GM21619 (cell line): ENCODE measurements at regions not wholly inside any gene's neighbourhood (a gene's known extent, or its start where the extent isn't known, plus 50 kb on each side); places are given as distances from the start of the nearest gene placed in this dataset.
A peak's percentile ranks its signal among the peaks of the same experiment; 100 is the strongest.

Source experiments
- ATAC-seq: cut with Tn5 transposase; IDR thresholded peaks from one replicate; pipeline ENCODE4 v1.9.1; 2021; ENCODE audit not compliant: unreplicated experiment

GRCh38 chr1:221638595-221638994, 103.3 kb downstream of the DUSP10 start:
- no peak for ATAC-seq

- ATAC-seq = no peak
These were observed 100.1 kb downstream of the DUSP10 start for GRCh38 chr1:221641811-221642210.

DNA sequence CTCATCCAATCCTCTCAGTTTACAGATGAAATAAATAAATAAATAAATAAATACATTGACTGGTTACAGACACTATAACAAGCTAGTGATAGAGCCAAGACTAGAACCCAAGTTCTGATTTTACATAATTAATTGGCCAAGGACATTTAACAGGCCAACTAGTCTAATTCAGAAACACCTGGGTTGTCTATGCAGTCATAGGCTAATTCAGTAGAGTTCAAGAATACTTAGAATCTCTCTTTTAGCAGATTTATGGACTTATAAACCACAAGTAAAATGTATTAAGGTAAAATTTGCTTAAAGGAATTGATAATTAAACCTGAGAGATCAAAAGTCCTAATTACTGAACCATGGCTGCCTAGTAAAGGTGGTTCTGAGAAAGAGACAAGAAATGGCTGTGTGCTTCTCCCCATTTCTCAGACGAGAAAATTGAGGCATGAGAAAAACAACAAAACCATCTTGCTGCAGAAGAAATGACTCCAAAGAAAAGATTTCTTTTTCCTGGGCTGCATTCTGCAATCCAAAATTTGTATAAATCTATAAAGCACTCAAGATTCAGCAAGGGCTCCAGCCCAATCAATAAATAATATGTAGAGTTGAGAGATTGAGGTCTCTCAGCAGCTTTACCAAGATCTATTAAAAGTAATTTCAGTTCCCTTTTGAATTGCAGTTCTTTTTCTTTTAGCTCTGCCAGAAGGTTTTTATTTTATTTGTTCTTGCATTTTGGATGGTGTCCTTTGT, 98.3 kb downstream of the DUSP10 start:
- ATAC-seq = peak; percentile 76

- ATAC-seq = peak; percentile 27
These were observed 97.8 kb downstream of the DUSP10 start for GRCh38 chr1:221644145-221644448.

DNA sequence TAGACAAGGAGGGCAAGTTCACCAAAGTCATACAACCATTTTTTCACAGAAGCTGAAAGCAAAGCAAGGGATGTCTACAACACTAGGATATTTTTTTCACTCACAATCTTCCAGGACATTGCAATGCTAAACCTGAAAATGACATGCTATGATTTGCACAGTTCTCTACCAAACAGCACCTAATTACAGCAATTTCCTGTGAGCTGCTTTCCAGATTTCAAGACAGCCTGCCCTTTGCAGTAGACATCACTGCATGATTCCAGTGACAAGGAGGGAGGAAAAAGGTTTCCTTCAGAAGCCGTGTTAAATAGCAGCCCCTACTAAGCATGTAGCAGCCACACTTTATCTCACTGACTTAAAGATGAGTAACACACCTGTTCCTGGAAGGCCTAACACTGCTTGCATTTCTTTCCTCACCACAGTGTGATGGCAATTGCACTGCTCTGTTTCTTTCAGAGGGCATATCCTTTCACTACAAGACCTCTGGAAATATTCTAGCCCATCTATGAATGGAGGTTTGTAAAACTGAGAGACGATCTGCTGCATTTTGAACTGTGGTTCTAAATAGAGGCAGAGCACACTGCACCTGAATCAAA, 97.1 kb downstream of the DUSP10 start:
- ATAC-seq = no peak

DNA sequence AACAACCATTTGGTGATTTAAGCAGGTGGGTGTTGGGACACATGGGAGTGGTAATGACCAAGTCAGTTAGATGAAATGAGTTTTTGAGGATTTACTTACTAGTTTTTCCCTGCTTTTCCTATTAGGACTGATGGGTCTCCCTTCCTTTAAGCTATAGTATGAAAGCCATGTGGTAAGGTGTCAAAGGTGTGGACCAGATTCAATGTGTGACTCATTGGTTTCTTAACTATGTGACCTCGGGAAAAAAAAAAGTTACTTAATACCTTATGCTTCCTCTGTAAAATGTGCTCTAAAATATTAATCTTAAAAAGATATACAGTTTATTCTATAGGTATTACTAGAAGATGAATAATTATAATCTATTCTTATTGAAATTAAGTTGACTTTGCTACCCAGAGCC, 93.7 kb downstream of the DUSP10 start:
- no peak for ATAC-seq
